HG02763 (cell line): ENCODE measurements at regions not wholly inside any gene's neighbourhood (a gene's known extent, or its start where the extent isn't known, plus 50 kb on each side); places are given as distances from the start of the nearest gene placed in this dataset.
"Not testable (repeated sequence)": the region's sequence is repeated elsewhere in the genome, so short reads cannot be mapped to it uniquely, and the experiment has no call there.

Source experiments
- ATAC-seq: cut with Tn5 transposase; IDR thresholded peaks from one replicate; pipeline ENCODE4 v1.9.1; 2021; ENCODE audit warnings: mild to moderate bottlenecking, moderate library complexity; ENCODE audit not compliant: unreplicated experiment

DNA sequence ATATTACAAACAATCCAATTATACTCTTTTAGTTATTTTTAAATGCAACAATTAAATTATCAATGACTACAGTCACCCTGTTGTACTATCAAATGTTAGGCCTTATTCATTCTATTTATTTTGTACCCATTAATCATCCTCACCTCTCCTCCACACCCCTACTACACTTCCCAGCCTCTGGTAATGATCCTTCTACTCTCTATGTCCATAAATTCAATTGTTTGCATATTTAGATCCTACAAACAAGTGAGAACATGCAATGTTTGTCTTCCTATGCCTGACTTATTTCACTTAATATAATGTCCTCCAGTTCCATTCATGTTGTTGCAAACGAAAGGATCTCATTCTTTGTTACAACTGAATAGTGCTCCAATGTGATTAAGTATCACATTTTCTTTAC, 1414.6 kb downstream of the SLITRK1 start:
- ATAC-seq = no peak

- not testable (repeated sequence) for ATAC-seq
These were observed 1422.7 kb downstream of the SLITRK1 start for GRCh38 chr13:82459575-82459974.

- ATAC-seq = no peak
These were observed 1424.1 kb downstream of the SLITRK1 start for GRCh38 chr13:82458169-82458568.

- ATAC-seq = not testable (repeated sequence)
These were observed 1424.7 kb downstream of the SLITRK1 start for GRCh38 chr13:82457548-82457947.

DNA sequence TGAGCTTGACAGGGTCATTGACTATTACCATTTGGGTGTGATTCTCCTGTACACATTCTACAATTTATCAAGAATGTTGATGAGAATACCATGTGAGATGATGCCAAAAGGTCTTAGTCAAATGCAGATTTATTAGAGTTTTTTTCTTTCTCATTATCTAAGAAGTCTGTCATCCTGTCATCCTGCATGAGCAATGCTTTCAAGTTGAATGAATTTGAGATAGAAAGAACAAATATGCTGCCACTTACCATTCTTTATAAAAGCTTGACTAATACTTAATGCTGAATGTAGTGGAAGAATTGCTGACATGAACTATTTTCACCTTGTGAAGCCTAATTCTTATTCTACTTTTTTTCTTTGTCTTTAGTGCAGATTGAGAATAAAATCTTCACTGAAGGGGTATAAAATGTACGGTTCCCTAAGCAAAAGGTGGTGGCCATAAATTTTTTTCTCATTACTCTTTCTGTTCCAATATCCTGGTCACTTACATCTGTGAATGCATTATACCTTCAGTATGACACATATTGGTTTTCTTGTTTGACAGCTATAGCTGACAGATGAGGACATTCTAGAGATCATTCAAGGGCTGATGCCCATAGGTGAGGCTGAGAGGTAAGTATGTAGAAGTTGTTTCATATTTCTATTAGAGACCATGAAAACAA, 1434.7 kb downstream of the SLITRK1 start:
- ATAC-seq = no peak

GRCh38 chr13:82439159-82439904, 1442.9 kb downstream of the SLITRK1 start:
- ATAC-seq = no peak

GRCh38 chr13:82438320-82438719, 1444.0 kb downstream of the SLITRK1 start:
- no peak for ATAC-seq

GRCh38 chr13:82436099-82436585, 1446.1 kb downstream of the SLITRK1 start:
- ATAC-seq = no peak

DNA sequence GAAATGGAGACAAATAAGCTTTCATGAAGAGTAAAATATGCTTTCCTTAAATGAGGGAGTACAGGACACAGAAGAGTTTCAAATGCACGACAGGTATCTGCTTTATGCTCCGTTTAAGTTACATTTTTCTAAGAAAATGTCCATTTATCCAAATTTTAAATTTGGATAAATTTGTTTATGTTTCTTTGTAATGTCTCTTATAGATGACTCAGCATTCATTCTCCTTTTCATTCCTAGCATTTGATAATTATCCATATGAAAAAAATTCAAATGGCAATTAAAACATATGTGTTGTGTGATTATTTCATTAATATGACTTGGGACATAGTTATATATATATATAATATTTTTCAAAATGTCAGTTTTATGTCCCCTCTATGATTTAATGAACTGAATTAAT, 1449.3 kb downstream of the SLITRK1 start:
- no peak for ATAC-seq

DNA sequence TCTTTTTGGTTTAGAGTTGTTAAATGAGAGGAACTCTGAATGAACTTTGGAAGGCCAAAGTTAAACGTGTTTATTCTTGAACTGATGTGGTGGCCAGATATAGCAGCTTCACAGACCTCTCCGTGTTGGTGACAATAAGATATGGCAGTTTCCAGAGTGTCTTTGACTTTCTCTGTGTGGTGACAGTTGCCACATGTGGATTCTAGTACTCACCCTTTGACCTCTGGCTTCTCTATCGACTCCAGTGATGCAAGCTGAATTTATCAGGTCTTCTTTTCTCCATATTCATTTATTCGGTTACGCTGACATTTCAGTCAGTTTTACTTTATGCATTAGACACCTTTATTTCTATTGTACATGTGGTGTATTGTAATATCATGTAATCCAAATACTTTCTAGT, 1469.5 kb downstream of the SLITRK1 start:
- ATAC-seq = no peak

GRCh38 chr13:82407321-82407720, 1475.0 kb downstream of the SLITRK1 start:
- no peak for ATAC-seq

DNA sequence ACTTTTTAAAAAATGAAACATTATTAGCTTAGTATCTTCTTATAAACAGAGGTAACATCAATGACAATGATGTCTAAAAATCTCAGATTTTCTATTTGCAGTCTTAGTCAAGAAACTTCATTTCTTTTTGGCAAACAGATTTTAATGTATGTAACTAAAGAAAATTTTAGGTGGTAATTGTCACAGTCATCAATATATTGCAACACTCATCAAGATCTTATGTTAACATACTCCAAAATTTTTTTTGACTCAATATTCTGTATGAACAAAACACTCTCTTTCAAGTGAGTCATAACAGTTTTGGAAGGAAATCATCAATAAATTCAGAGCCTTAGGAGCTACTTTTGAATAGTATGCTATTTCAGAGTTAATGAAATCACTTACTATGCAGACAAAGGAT, 1507.6 kb downstream of the SLITRK1 start:
- no peak for ATAC-seq

DNA sequence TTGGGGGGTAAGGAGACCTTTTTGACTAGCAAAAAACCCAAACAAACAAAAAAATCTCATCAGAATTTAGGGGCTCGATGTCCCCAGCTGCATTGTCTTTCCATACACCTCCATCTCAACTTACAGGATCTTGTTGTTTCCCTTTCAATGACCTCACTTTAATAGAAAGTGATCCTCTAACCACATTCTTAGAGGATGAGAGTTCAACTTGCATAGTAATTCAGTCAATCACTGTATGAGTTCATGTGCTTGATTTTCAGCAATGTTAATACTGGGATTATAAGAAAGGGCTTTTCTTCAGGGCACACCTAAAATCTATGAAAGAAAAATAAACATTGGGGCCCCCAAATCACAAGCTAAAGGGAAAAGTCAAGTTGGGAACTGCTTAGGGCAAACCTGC, 1512.0 kb downstream of the SLITRK1 start:
- no peak for ATAC-seq

- ATAC-seq = no peak
These were observed 1517.7 kb downstream of the SLITRK1 start for GRCh38 chr13:82364525-82364924.

- ATAC-seq = no peak
These were observed 1524.0 kb downstream of the SLITRK1 start for GRCh38 chr13:82358284-82358683.

DNA sequence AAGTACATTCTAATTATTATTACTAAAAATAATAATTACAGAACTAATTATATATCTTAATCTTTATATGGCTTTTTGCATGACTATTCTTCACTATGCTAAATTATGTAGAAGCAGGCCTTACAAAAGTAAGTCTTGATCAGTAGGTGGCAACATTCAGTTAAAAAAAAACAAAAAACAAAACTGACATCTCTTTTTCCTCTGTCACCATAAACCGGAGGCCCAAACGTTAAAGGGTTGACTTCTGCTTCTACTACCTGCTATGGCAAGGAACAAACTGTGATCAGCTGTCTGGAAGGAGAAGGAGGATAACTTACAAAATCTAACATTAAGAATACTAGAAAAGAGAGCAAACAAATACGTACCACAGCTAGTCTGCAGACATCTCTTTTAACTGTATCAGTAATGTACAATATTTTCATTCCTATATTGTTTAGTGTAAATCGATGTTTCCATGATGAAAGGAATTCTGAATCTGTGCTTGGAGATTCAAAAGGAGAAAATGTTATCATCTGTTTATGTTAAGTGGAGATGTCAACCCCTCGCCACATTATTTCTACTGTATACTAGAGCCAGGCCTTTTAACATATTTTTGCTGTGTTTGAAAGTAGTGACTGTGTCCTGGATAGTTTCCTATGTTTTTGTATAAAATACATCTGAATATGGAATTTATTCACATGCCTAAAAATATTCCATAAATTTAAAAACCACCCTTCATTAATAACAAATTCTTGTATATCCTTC, 1525.4 kb downstream of the SLITRK1 start:
- no peak for ATAC-seq

- no peak for ATAC-seq
These were observed 1537.4 kb downstream of the SLITRK1 start for GRCh38 chr13:82344867-82345266.

DNA sequence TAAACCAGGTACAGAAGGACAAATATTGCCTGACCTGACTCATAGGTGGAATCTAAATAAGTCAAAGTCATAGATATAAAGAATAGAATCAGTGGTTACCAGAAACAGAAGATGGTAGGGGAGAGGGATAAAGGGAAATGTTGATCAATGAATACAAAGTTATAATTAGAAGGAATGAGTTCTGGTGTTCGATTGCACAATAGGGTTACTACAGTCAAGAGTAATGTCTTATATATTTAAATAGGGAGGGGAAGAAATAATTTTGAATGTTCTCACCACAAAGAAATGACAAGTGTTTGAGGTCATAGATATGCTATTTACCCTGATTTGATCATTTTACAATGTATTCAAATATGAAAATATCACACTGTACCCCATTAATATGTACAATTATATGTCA, 1541.2 kb downstream of the SLITRK1 start:
- ATAC-seq = no peak

- no peak for ATAC-seq
These were observed 1551.8 kb downstream of the SLITRK1 start for GRCh38 chr13:82330499-82330898.

- ATAC-seq = no peak
These were observed 1559.2 kb downstream of the SLITRK1 start for GRCh38 chr13:82323101-82323500.

- ATAC-seq = no peak
These were observed 1576.7 kb downstream of the SLITRK1 start for GRCh38 chr13:82305588-82305987.

- no peak for ATAC-seq
These were observed 1584.2 kb downstream of the SLITRK1 start for GRCh38 chr13:82298106-82298505.
